PC-3 (cell line): ENCODE measurements at regions not wholly inside any gene's neighbourhood (a gene's known extent, or its start where the extent isn't known, plus 50 kb on each side); places are given as distances from the start of the nearest gene placed in this dataset.
A peak's percentile ranks its signal among the peaks of the same experiment; 100 is the strongest.

ENCODE experiments used
- ATAC-seq: fragments of 200-7000 bp; cut with Tn5 transposase; 2 replicates; pipeline ENCODE4 v1.9.1; 2020; ENCODE audit warnings: mild to moderate bottlenecking, moderate library complexity
- BruUV-seq: library from RNA; stranded (reverse); fragments of 400-500 nt; replicated peaks from 2 replicates; lab custom pipeline; 2021; lab: Mats Ljungman, UMichigan
- CTCF ChIA-PET: fragments of 300-600 bp; sonication (Branson Sonifier 250); formaldehyde crosslinking; loops from one replicate; lab custom pipeline; 2022; ENCODE audit warnings: antibody characterized with exemption; lab: Charles Lee
- POLR2A ChIA-PET: fragments of 300-600 bp; sonication (Branson Sonifier 250); formaldehyde crosslinking; loops from one replicate; lab custom pipeline; 2022; ENCODE audit warnings: antibody characterized with exemption; ENCODE audit not compliant: unreplicated experiment; lab: Charles Lee
- DNase-seq: peaks from one replicate; pipeline ENCODE4 v3.0.0-alpha.2; 2015
- H2AFZ ChIP-seq: fragments of 300-600 bp; sonication (generic); 2 replicates; pipeline ENCODE4 v1.6.0; 2016; ENCODE audit warnings: antibody characterized with exemption, low read length
- H3F3A ChIP-seq: fragments of 300-600 bp; sonication (generic); one replicate; pipeline ENCODE4 v1.6.0; 2017; ENCODE audit warnings: antibody characterized with exemption, low read length, control low read depth, mild to moderate bottlenecking; ENCODE audit not compliant: unreplicated experiment
- H3K27ac ChIP-seq: fragments of 300-600 bp; sonication (generic); 2 replicates; pipeline ENCODE4 v1.5.1; 2016; ENCODE audit warnings: mild to moderate bottlenecking, low read length
- H3K27me3 ChIP-seq: fragments of 300-600 bp; sonication (generic); 2 replicates; pipeline ENCODE4 v1.6.1; 2016; ENCODE audit warnings: low read length, mixed read lengths
- H3K36me3 ChIP-seq: fragments of 300-600 bp; sonication (generic); 2 replicates; pipeline ENCODE4 v1.6.1; 2016; ENCODE audit warnings: low read depth, mixed run types, low read length, mixed read lengths
- H3K4me1 ChIP-seq: fragments of 300-600 bp; sonication (generic); 2 replicates; pipeline ENCODE4 v1.5.1; 2016; ENCODE audit warnings: low read length; ENCODE audit not compliant: insufficient read depth
- H3K4me2 ChIP-seq: fragments of 300-600 bp; sonication (generic); 2 replicates; pipeline ENCODE4 v1.6.0; 2016; ENCODE audit warnings: low read length
- H3K4me3 ChIP-seq: fragments of 300-600 bp; sonication (generic); 2 replicates; pipeline ENCODE4 v1.5.1; 2016; ENCODE audit warnings: mild to moderate bottlenecking, low read length, mixed read lengths
- H3K79me2 ChIP-seq: fragments of 300-600 bp; sonication (generic); 2 replicates; pipeline ENCODE4 v1.6.1; 2017; ENCODE audit warnings: low read length, mixed read lengths
- H3K9ac ChIP-seq: fragments of 300-600 bp; sonication (generic); 2 replicates; pipeline ENCODE4 v1.6.0; 2016; ENCODE audit warnings: mild to moderate bottlenecking, low read length
- H3K9me2 ChIP-seq: fragments of 300-600 bp; sonication (generic); replicated peaks from 2 replicates; pipeline ENCODE4 v1.6.1; 2016; ENCODE audit warnings: mixed run types, low read length, mixed read lengths
- H3K9me3 ChIP-seq: fragments of 300-600 bp; sonication (generic); 2 replicates; pipeline ENCODE4 v1.6.1; 2016; ENCODE audit warnings: low read length, mixed read lengths
- H4K20me1 ChIP-seq: fragments of 300-600 bp; sonication (generic); 2 replicates; pipeline ENCODE4 v1.6.1; 2016; ENCODE audit warnings: low read length, mixed read lengths
- EZH2 ChIP-seq: fragments of 300-600 bp; sonication (generic); IDR thresholded peaks from one replicate; pipeline ENCODE4 v1.6.1; 2017; ENCODE audit warnings: antibody characterized with exemption, mild to moderate bottlenecking, low read length; ENCODE audit not compliant: unreplicated experiment
- EZH2phosphoT487 ChIP-seq: fragments of 300-600 bp; sonication (generic); IDR thresholded peaks from 2 replicates; pipeline ENCODE4 v1.6.1; 2018; ENCODE audit warnings: mild to moderate bottlenecking, antibody characterized with exemption, low read length, borderline replicate concordance
- intact Hi-C: fragments of 100-400 bp; cut with micrococcal nuclease; formaldehyde crosslinking; loops from 2 replicates; pipeline ENCODE4 v1.9.0; 2023
- TF ChIP-seq, protein P1 (sequence below): fragments of 300-600 bp; sonication (generic); conservative IDR thresholded peaks from 2 replicates; pipeline ENCODE4 v1.5.1; 2017; ENCODE audit warnings: antibody characterized with exemption, low read depth, mild to moderate bottlenecking, low read length

DNA sequence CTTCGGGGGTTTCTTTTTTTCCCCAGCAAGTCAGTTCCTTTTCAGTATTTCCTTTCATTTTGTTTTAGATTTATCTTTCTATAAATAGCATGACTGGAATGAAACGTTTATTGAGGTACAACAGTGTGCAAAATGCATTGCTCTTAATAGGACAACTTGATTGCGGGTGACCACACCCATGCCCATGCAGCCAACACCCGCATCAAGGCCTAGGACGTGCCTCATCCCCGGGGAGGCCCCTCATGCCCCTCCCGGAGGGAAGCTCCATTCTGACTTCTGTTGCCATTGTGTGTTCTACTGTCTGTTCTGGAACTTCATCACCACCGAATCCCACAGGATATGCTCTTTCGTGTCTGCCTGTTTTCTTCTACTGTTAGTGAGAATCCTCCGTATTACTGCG lies 82.2 kb downstream of the RPS6KA4 start:
- Histone ChIP-seq H3K36me3 (no peaks in the 10 kb centered on the region), H3K4me2 (no peak overlapping the region), H3K9me2 (no peaks in the 10 kb centered on the region), H3K79me2 (no peaks in the 10 kb centered on the region), H3K27ac (no peak overlapping the region), H4K20me1 (no peaks in the 10 kb centered on the region), H3K4me3 (no peak overlapping the region), H2AFZ (no peak overlapping the region), H3K9ac (no peak overlapping the region), H3K27me3 (no peaks in the 10 kb centered on the region), H3K9me3 (no peaks in the 10 kb centered on the region), H3F3A (no peaks in the 10 kb centered on the region), H3K4me1 (peaks cover 18% of the 10 kb centered on the region)
- BruUV-seq, result no TSS peak
- no peak for DNase-seq
- intact Hi-C loops, result no loop called here
- no peak for ATAC-seq
- ChIA-PET CTCF (no interaction called here), POLR2A (no interaction called here)
- TF ChIP-seq EZH2phosphoT487 (no peak), EZH2 (no peak)
- TF ChIP-seq, protein P1, sequence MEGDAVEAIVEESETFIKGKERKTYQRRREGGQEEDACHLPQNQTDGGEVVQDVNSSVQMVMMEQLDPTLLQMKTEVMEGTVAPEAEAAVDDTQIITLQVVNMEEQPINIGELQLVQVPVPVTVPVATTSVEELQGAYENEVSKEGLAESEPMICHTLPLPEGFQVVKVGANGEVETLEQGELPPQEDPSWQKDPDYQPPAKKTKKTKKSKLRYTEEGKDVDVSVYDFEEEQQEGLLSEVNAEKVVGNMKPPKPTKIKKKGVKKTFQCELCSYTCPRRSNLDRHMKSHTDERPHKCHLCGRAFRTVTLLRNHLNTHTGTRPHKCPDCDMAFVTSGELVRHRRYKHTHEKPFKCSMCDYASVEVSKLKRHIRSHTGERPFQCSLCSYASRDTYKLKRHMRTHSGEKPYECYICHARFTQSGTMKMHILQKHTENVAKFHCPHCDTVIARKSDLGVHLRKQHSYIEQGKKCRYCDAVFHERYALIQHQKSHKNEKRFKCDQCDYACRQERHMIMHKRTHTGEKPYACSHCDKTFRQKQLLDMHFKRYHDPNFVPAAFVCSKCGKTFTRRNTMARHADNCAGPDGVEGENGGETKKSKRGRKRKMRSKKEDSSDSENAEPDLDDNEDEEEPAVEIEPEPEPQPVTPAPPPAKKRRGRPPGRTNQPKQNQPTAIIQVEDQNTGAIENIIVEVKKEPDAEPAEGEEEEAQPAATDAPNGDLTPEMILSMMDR, result no peak

DNA sequence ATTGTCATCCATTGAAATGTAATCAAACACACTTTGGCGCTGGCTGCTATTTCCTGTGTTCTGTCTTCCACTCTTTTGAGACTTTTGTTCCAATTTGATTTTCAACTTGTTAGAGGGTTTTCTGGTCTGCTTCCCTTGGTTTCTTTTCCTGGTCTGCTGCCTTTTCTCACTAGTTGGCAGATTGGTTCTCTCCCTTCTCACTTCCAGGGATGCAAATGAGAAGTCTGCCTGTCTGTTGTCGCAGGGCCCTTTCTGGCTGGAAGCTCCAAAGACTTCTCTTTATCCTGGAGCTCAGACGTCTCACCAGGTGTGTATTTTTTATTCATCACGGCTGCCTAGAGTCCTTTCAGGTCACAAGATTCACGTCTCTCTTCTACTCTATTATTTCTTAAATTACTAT lies 84.0 kb downstream of the RPS6KA4 start:
- Histone ChIP-seq H4K20me1 (no peaks in the 10 kb centered on the region), H3F3A (no peaks in the 10 kb centered on the region), H3K9me3 (no peaks in the 10 kb centered on the region), H3K27ac (no peak overlapping the region), H3K36me3 (no peaks in the 10 kb centered on the region), H3K4me2 (no peak overlapping the region), H3K4me3 (no peak overlapping the region), H3K9me2 (no peaks in the 10 kb centered on the region), H3K79me2 (no peaks in the 10 kb centered on the region), H3K4me1 (peaks cover 18% of the 10 kb centered on the region), H3K27me3 (no peaks in the 10 kb centered on the region), H3K9ac (no peak overlapping the region), H2AFZ (no peak overlapping the region)
- BruUV-seq, result no TSS peak
- ChIA-PET CTCF (no interaction called here), POLR2A (no interaction called here)
- no peak for ATAC-seq
- TF ChIP-seq EZH2 (no peak), EZH2phosphoT487 (no peak)
- TF ChIP-seq, protein P1, result no peak
- intact Hi-C loops, result no loop called here
- DNase-seq, result no peak

DNA sequence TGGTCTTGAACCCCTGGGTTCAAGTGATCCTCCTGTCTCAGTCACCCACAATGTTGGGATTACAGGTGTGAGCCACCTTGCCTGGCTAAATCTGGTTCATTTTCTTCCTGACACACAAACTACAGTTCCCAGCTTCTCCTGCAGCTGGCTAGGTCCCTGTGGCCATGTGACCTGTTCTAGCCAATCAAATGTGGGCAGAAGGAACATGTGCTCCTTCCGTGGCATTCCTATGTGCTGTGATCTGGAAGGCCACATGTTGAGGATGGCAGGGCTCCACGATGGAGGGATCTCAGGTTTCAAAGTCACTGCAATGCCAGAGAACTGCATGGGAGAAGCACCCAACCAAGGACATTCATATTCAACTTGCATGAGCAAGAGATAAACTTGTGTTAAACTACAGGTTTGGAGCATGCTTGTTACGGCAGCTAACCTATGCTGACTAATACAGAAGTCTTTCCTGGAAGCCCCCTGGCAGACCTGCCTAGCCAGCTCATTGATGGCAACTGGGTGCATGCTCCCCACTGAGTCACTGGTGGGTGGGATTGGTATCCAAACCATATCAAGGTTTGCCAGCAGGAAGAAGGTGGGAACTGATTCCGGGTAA lies 86.0 kb downstream of the RPS6KA4 start:
- no peaks in the 10 kb centered on the region for H3K27me3 ChIP-seq
- no peaks in the 10 kb centered on the region for H3F3A ChIP-seq
- H3K27ac ChIP-seq, result no peak overlapping the region
- H3K79me2 ChIP-seq, result no peaks in the 10 kb centered on the region
- H3K9me3 ChIP-seq, result no peaks in the 10 kb centered on the region
- no peak overlapping the region for H3K9ac ChIP-seq
- no peaks in the 10 kb centered on the region for H3K36me3 ChIP-seq
- intact Hi-C loops, result loop anchor here (5.0 kb wide), 1 partner anchor 88 kb away; the partner anchor contains the start of gene RPS6KA4
- H3K4me3 ChIP-seq, result no peak overlapping the region
- ATAC-seq (no peak), DNase-seq (peak; percentile 47)
- H4K20me1 ChIP-seq, result no peaks in the 10 kb centered on the region
- POLR2A ChIA-PET, result no interaction called here
- peaks cover 23% of the 10 kb centered on the region for H3K4me1 ChIP-seq
- no TSS peak for BruUV-seq
- no peak overlapping the region for H2AFZ ChIP-seq
- no peak overlapping the region for H3K4me2 ChIP-seq
- H3K9me2 ChIP-seq, result no peaks in the 10 kb centered on the region
- CTCF ChIA-PET, result no interaction called here
- TF ChIP-seq EZH2 (no peak), EZH2phosphoT487 (no peak)
- TF ChIP-seq, protein P1, result no peak
